Transverse colon (tissue), 4 donors: ENCODE measurements at regions not wholly inside any gene's neighbourhood (a gene's known extent, or its start where the extent isn't known, plus 50 kb on each side); places are given as distances from the start of the nearest gene placed in this dataset.

Experiments used
- DNase-seq: peaks from one replicate; pipeline ENCODE4 v3.0.0-alpha.2; 2019
- H3K27ac ChIP-seq, 4 donors: fragments of 200-600 bp; sonication (generic); 2 replicates each; pipeline ENCODE4 v1.5.1; 2016 to 2018; ENCODE audit warnings: inconsistent platforms in 4 of 4
- H3K27me3 ChIP-seq: fragments of 200-600 bp; sonication (generic); 2 replicates; pipeline ENCODE4 v1.5.1; 2017; ENCODE audit warnings: inconsistent platforms
- H3K36me3 ChIP-seq, 4 donors: fragments of 200-600 bp; sonication (generic); 2 replicates each; pipeline ENCODE4 v1.5.1; 2017 to 2019; ENCODE audit warnings: inconsistent platforms in 4 of 4
- H3K4me1 ChIP-seq, 4 donors: fragments of 200-600 bp; sonication (generic); 2 replicates each; pipeline ENCODE4 v1.5.1; 2017 to 2020; ENCODE audit warnings: inconsistent platforms in 4 of 4
- H3K4me3 ChIP-seq, 4 donors: fragments of 200-600 bp; sonication (generic); 1 replicate in 1 of 4; 2 replicates in 3 of 4; pipeline versions ENCODE4 v1.5.1 to v1.6.1; 2017 to 2019; ENCODE audit warnings: inconsistent platforms in 4 of 4
- H3K9me3 ChIP-seq, 2 donors: fragments of 200-600 bp; sonication (generic); 2 replicates each; pipeline ENCODE4 v1.5.1; 2017 to 2019; ENCODE audit warnings: inconsistent platforms in 2 of 2
- CTCF ChIP-seq, 5 experiments: fragments of 200-600 bp in 3 of 5; fragments of 450-650 bp in 2 of 5; sonication (generic) in 3 of 5; IDR thresholded peaks; 1 replicate in 2 of 5; 2 replicates in 3 of 5; pipeline ENCODE4 v1.5.1; 2016 to 2017; ENCODE audit warnings: antibody characterized with exemption in 5 of 5, inconsistent platforms in 3 of 5, mild to moderate bottlenecking in 2 of 5, moderate library complexity in 1 of 5
- EP300 ChIP-seq: sonication (generic); formaldehyde crosslinking; IDR thresholded peaks from one replicate; pipeline ENCODE4 v1.6.1; 2017; ENCODE audit warnings: antibody characterized with exemption, low read depth
- POLR2A ChIP-seq: fragments of 450-650 bp; IDR thresholded peaks from one replicate; pipeline ENCODE4 v1.6.1; 2016; ENCODE audit warnings: antibody characterized with exemption, mild to moderate bottlenecking, moderate library complexity
- POLR2AphosphoS5 ChIP-seq, 3 donors: sonication (generic); formaldehyde crosslinking; IDR thresholded peaks; one replicate each; pipeline ENCODE4 v1.6.1; 2016; ENCODE audit warnings: antibody characterized with exemption in 3 of 3
- WGBS, 2 donors: methylation state at CpG; one replicate each; pipeline ENCODE4 v1.1.5; 2018; ENCODE audit warnings: low coverage in 1 of 2; 5-methylcytosine and 5-hydroxymethylcytosine counted together
- in situ Hi-C, 4 donors: fragments of 200-750 bp; cut with MboI; loops; one replicate each; pipeline versions ENCODE4 v1.15.0 to v1.15.1; 2017; ENCODE audit warnings: low sequenced_read_pairs in 3 of 4, low pct_ligation_motif_present in 1 of 4, low pct_unique_long_range_greater_than_20kb in 1 of 4
- intact Hi-C: fragments of 100-400 bp; cut with DNase I; formaldehyde crosslinking; loops from one replicate; pipeline ENCODE4 v1.15.1; 2023; ENCODE audit warnings: low total_unique reads

- 71 to 75% methylated on average over 2 of the region's 2 CpGs for WGBS, 2 donors
- H3K27ac ChIP-seq = no peak overlapping the region
- DNase-seq = no peak
- no peak overlapping the region for H3K4me3 ChIP-seq
- in situ Hi-C loops = no loop called here
- no peaks in the 10 kb centered on the region for H3K27me3 ChIP-seq
- intact Hi-C loops = no loop called here
- TF ChIP-seq POLR2A = no peak
- no peak for TF ChIP-seq EP300
- no peak for TF ChIP-seq POLR2AphosphoS5 (IDR thresholded peaks at IDR 0.05)
- no peak for TF ChIP-seq CTCF (IDR thresholded peaks at IDR 0.05)
- H3K4me1 ChIP-seq = no peaks in the 10 kb centered on the region
- H3K36me3 ChIP-seq = no peaks in the 10 kb centered on the region
- H3K9me3 ChIP-seq = peaks cover 8 to 14% of the 10 kb centered on the region in 2 donors
Measured at GRCh38 chr11:111066846-111067245, 178.7 kb upstream of the POU2AF2 start.

- no peak overlapping the region for H3K27ac ChIP-seq
- peaks cover 8 to 13% of the 10 kb centered on the region in 2 donors for H3K9me3 ChIP-seq
- no peaks in the 10 kb centered on the region for H3K36me3 ChIP-seq
- in situ Hi-C loops (no loop called here), intact Hi-C loops (no loop called here)
- DNase-seq = no peak
- H3K4me1 ChIP-seq = no peaks in the 10 kb centered on the region
- H3K27me3 ChIP-seq = no peaks in the 10 kb centered on the region
- TF ChIP-seq EP300 (no peak), POLR2AphosphoS5 (IDR thresholded peaks at IDR 0.05) (no peak), POLR2A (no peak), CTCF (IDR thresholded peaks at IDR 0.05) (no peak)
- no peak overlapping the region for H3K4me3 ChIP-seq
- WGBS, 2 donors = 56 to 69% methylated on average over 4 to 6 of the region's 6 CpGs
Measured at GRCh38 chr11:111063726-111064517, 181.6 kb upstream of the POU2AF2 start.

GRCh38 chr11:111062420-111062819 is 183.1 kb upstream of the POU2AF2 start:
- Histone ChIP-seq H3K27me3 (no peaks in the 10 kb centered on the region), H3K27ac (no peak overlapping the region), H3K36me3 (no peaks in the 10 kb centered on the region), H3K4me1 (no peaks in the 10 kb centered on the region), H3K4me3 (no peak overlapping the region), H3K9me3 (no peaks in the 10 kb centered on the region)
- in situ Hi-C loops = no loop called here
- DNase-seq = no peak
- no peak for TF ChIP-seq POLR2AphosphoS5 (IDR thresholded peaks at IDR 0.05)
- TF ChIP-seq EP300 = no peak
- TF ChIP-seq CTCF (IDR thresholded peaks at IDR 0.05) = no peak
- no peak for TF ChIP-seq POLR2A
- 70 to 85% methylated on average over 3 of the region's 3 CpGs for WGBS, 2 donors
- intact Hi-C loops = no loop called here

- no peak overlapping the region for H3K27ac ChIP-seq
- TF ChIP-seq EP300 = no peak
- no peak for TF ChIP-seq POLR2A
- no peak for TF ChIP-seq CTCF (IDR thresholded peaks at IDR 0.05)
- no peak for TF ChIP-seq POLR2AphosphoS5 (IDR thresholded peaks at IDR 0.05)
- H3K27me3 ChIP-seq = no peaks in the 10 kb centered on the region
- H3K4me1 ChIP-seq = no peaks in the 10 kb centered on the region
- in situ Hi-C loops = no loop called here
- H3K9me3 ChIP-seq = peaks cover 0 to 3% of the 10 kb centered on the region in 2 donors
- no peak for DNase-seq
- no peak overlapping the region for H3K4me3 ChIP-seq
- intact Hi-C loops = no loop called here
- no peaks in the 10 kb centered on the region for H3K36me3 ChIP-seq
Measured at GRCh38 chr11:111059726-111060125, 185.8 kb upstream of the POU2AF2 start.
